HepG2 (cell line): ENCODE measurements at regions not wholly inside any gene's neighbourhood (a gene's known extent, or its start where the extent isn't known, plus 50 kb on each side); places are given as distances from the start of the nearest gene placed in this dataset.

Experiments
- ATAC-seq: fragments of 200-7000 bp; cut with Tn5 transposase; 3 replicates; pipeline ENCODE4 v1.9.1; 2020; ENCODE audit warnings: mild to moderate bottlenecking, moderate library complexity
- BruUV-seq: library from RNA; stranded (reverse); fragments of 400-500 nt; replicated peaks from 2 replicates; lab custom pipeline; 2021; lab: Mats Ljungman, UMichigan
- CTCF ChIA-PET: fragments of 300-600 bp; formaldehyde crosslinking; extraction: SDS; loops from one replicate; lab custom pipeline; 2021; ENCODE audit warnings: low total read pairs, inconsistent platforms, low intra/inter-chr PET ratio; lab: Yijun Ruan, JAX
- POLR2A ChIA-PET: fragments of 350-600 bp; sonication (Branson Sonifier 250); formaldehyde crosslinking; loops from one replicate; lab custom pipeline; 2020; ENCODE audit warnings: antibody characterized with exemption, inconsistent platforms; lab: Yijun Ruan, JAX
- DNase-seq: peaks from one replicate; pipeline ENCODE4 v3.0.0-alpha.2; 2015; ENCODE audit warnings: low spot score
- FAIRE-seq: peaks from 3 replicates; lab custom pipeline; 2011; peaks lifted over from hg19 to GRCh38; lab: Jason Lieb, UNC
- H2AFZ ChIP-seq: one replicate; pipeline ENCODE4 v1.6.1; 2011; ENCODE audit warnings: low read length, inconsistent platforms
- H3K27ac ChIP-seq: fragments of 300-600 bp; 3 replicates; pipeline ENCODE4 v1.8.0; 2011; ENCODE audit warnings: mixed run types, mild to moderate bottlenecking, mixed read lengths, low read length, inconsistent platforms; ENCODE audit not compliant: insufficient read depth; ENCODE audit errors: extremely low read length
- H3K27me3 ChIP-seq, 2 experiments: fragments of 200-600 bp in 1 of 2; 2 replicates in 1 of 2; 3 replicates in 1 of 2; pipeline versions ENCODE4 v1.6.0 to v1.8.0; 2011; ENCODE audit warnings: low read length in 2 of 2, mild to moderate bottlenecking in 2 of 2, moderate library complexity in 2 of 2, inconsistent platforms in 1 of 2; ENCODE audit not compliant: insufficient read depth in 2 of 2, control insufficient read depth in 1 of 2
- H3K36me3 ChIP-seq, 2 experiments: fragments of 200-600 bp in 1 of 2; replicated peaks in 1 of 2; 2 replicates in 1 of 2; 3 replicates in 1 of 2; pipeline versions ENCODE4 v1.5.1 to v1.8.0; 2011; ENCODE audit warnings: low read length in 2 of 2, inconsistent platforms in 1 of 2; ENCODE audit not compliant: insufficient read depth in 2 of 2, control insufficient read depth in 1 of 2
- H3K4me1 ChIP-seq: 2 replicates; pipeline ENCODE4 v1.5.1; 2012; ENCODE audit warnings: low read length, inconsistent platforms; ENCODE audit not compliant: insufficient read depth
- H3K4me2 ChIP-seq: 2 replicates; pipeline ENCODE4 v1.6.0; 2011; ENCODE audit warnings: low read depth, low read length, inconsistent platforms
- H3K4me3 ChIP-seq, 3 experiments: fragments of 200-600 bp in 1 of 3; sonication (generic), shearing (Covaris generic) in 1 of 3; replicated peaks in 1 of 3; 2 replicates each; pipeline ENCODE4 v1.5.1; 2011 to 2016; ENCODE audit warnings: low read length in 3 of 3, inconsistent platforms in 2 of 3, low read depth in 2 of 3, mild to moderate bottlenecking in 2 of 3, control low read depth in 1 of 3, mixed read lengths in 1 of 3; ENCODE audit not compliant: insufficient read depth in 1 of 3
- H3K79me2 ChIP-seq: one replicate; pipeline ENCODE4 v1.6.1; 2011; ENCODE audit warnings: low read length, inconsistent platforms; ENCODE audit not compliant: insufficient read depth
- H3K9ac ChIP-seq: 2 replicates; pipeline ENCODE4 v1.6.0; 2011; ENCODE audit warnings: mild to moderate bottlenecking, low read depth, low read length, inconsistent platforms; ENCODE audit not compliant: insufficient read depth
- H3K9me3 ChIP-seq: 2 replicates; pipeline ENCODE4 v1.5.1; 2012; ENCODE audit warnings: mild to moderate bottlenecking, low read length
- H4K20me1 ChIP-seq: 2 replicates; pipeline ENCODE4 v1.6.0; 2011; ENCODE audit warnings: inconsistent platforms, mild to moderate bottlenecking, low read length, moderate library complexity; ENCODE audit not compliant: insufficient read depth
- ATF7 ChIP-seq, 2 experiments: fragments of 450-650 bp in 1 of 2; sonication (generic) in 1 of 2; formaldehyde crosslinking in 1 of 2; IDR thresholded peaks; 2 replicates each; pipeline versions ENCODE4 v1.4.0 to v1.6.1; 2016 to 2020; ENCODE audit warnings: antibody characterized with exemption in 1 of 2, mild to moderate bottlenecking in 1 of 2, missing genetic modification reagents in 1 of 2
- HDAC2 ChIP-seq: sonication (generic); formaldehyde crosslinking; IDR thresholded peaks from 2 replicates; pipeline ENCODE4 v1.4.0; 2020; ENCODE audit warnings: missing genetic modification reagents
- HES4 ChIP-seq: sonication (generic); formaldehyde crosslinking; IDR thresholded peaks from 2 replicates; pipeline ENCODE4 v1.9.0; 2021; ENCODE audit warnings: mild to moderate bottlenecking, missing genetic modification reagents, borderline replicate concordance
- IRF1 ChIP-seq: sonication (generic); formaldehyde crosslinking; IDR thresholded peaks from 2 replicates; pipeline ENCODE4 v1.4.0; 2020; ENCODE audit warnings: low read depth, mild to moderate bottlenecking, missing genetic modification reagents
- IRF2 ChIP-seq: IDR thresholded peaks from 2 replicates; pipeline ENCODE4 v1.6.1; 2018; ENCODE audit warnings: missing genetic modification reagents, missing compliant biosample characterization
- MED13 ChIP-seq: sonication (generic); formaldehyde crosslinking; IDR thresholded peaks from 2 replicates; pipeline ENCODE4 v1.5.0; 2020; ENCODE audit warnings: missing genetic modification reagents
- MNT ChIP-seq: fragments of 450-650 bp; IDR thresholded peaks from 2 replicates; pipeline ENCODE4 v1.6.1; 2016
- NFKBIZ ChIP-seq: IDR thresholded peaks from 2 replicates; pipeline ENCODE4 v1.6.1; 2018; ENCODE audit warnings: missing genetic modification reagents, missing compliant biosample characterization
- POGK ChIP-seq: sonication (generic); formaldehyde crosslinking; conservative IDR thresholded peaks from 2 replicates; pipeline ENCODE4 v1.8.0; 2022; ENCODE audit warnings: mild to moderate bottlenecking, moderate library complexity, missing genetic modification reagents
- TFAP4 ChIP-seq: sonication (generic); IDR thresholded peaks from 2 replicates; pipeline ENCODE4 v1.6.1; 2016; ENCODE audit warnings: low read depth, borderline replicate concordance
- TFDP1 ChIP-seq: IDR thresholded peaks from 2 replicates; pipeline ENCODE4 v1.6.1; 2016; ENCODE audit warnings: missing compliant biosample characterization, missing genetic modification reagents, borderline replicate concordance
- TFDP2 ChIP-seq: sonication (generic); formaldehyde crosslinking; IDR thresholded peaks from 2 replicates; pipeline ENCODE4 v1.4.0; 2020; ENCODE audit warnings: missing genetic modification reagents
- ZC3H4 ChIP-seq: sonication (generic); formaldehyde crosslinking; IDR thresholded peaks from 2 replicates; pipeline ENCODE4 v1.4.0; 2020; ENCODE audit warnings: missing genetic modification reagents, borderline replicate concordance
- ZNF329 ChIP-seq: sonication (generic); formaldehyde crosslinking; IDR thresholded peaks from 2 replicates; pipeline ENCODE4 v1.9.0; 2021; ENCODE audit warnings: low read depth, mild to moderate bottlenecking, missing genetic modification reagents
- ZNF383 ChIP-seq: sonication (generic); formaldehyde crosslinking; IDR thresholded peaks from 2 replicates; pipeline ENCODE4 v1.4.0; 2020; ENCODE audit warnings: missing genetic modification reagents, mild to moderate bottlenecking, borderline replicate concordance
- ZNF558 ChIP-seq: sonication (generic); formaldehyde crosslinking; IDR thresholded peaks from 2 replicates; pipeline ENCODE4 v1.9.0; 2022; ENCODE audit warnings: mild to moderate bottlenecking, missing genetic modification reagents, borderline replicate concordance
- ZNF563 ChIP-seq: sonication (generic); formaldehyde crosslinking; IDR thresholded peaks from 2 replicates; pipeline ENCODE4 v1.8.0; 2022; ENCODE audit warnings: mild to moderate bottlenecking, moderate library complexity, missing genetic modification reagents
- ZNF644 ChIP-seq: IDR thresholded peaks from 2 replicates; pipeline ENCODE4 v1.6.1; 2016; ENCODE audit warnings: low read depth
- WGBS: methylation state at CpG from one replicate; pipeline ENCODE4 v1.1.6; 2017; ENCODE audit warnings: low lambda C conversion rate; 5-methylcytosine and 5-hydroxymethylcytosine counted together
- in situ Hi-C: cut with HindIII; loops from 2 replicates; pipeline ENCODE4 v1.10.0; 2017; ENCODE audit warnings: low pct_unique_long_range_greater_than_20kb; ENCODE audit not compliant: extremely low pct_ligation_motif_present
- intact Hi-C: fragments of 100-400 bp; cut with micrococcal nuclease; formaldehyde crosslinking; loops from one replicate; pipeline ENCODE4 v1.10.0; 2022; ENCODE audit not compliant: unreplicated experiment

- ChIA-PET CTCF (no interaction called here), POLR2A (no interaction called here)
- Histone ChIP-seq H2AFZ (no peak overlapping the region), H3K9me3 (no peaks in the 10 kb centered on the region), H3K4me2 (no peak overlapping the region), H3K36me3 (no peaks in the 10 kb centered on the region), H3K79me2 (no peaks in the 10 kb centered on the region), H3K27me3 (peaks cover 5 to 19% of the 10 kb centered on the region in 2 experiments; a peak in 2 of 5 replicates), H3K4me3 (no peak overlapping the region), H3K4me1 (no peaks in the 10 kb centered on the region), H4K20me1 (no peaks in the 10 kb centered on the region), H3K9ac (no peak overlapping the region), H3K27ac (no peak overlapping the region)
- no TSS peak for BruUV-seq
- in situ Hi-C loops, result no loop called here
- DNase-seq (no peak), ATAC-seq (no peak), FAIRE-seq (no peak)
- TF ChIP-seq ZNF383 (no peak), ATF7 (IDR thresholded peaks at IDR 0.05) (no peak), ATF7 (CRISPR knock-in tag; IDR thresholded peaks at IDR 0.05) (no peak), ZNF329 (CRISPR knock-in tag) (no peak), HES4 (CRISPR knock-in tag) (no peak), ZNF558 (CRISPR knock-in tag) (no peak), MNT (no peak), IRF2 (no peak), POGK (CRISPR knock-in tag) (no peak), ZNF563 (CRISPR knock-in tag) (no peak), ZNF644 (CRISPR knock-in tag) (no peak), TFDP2 (CRISPR knock-in tag) (no peak), TFDP1 (CRISPR knock-in tag) (no peak), HDAC2 (CRISPR knock-in tag) (no peak), NFKBIZ (CRISPR knock-in tag) (no peak), TFAP4 (no peak), ZC3H4 (CRISPR knock-in tag) (no peak), IRF1 (CRISPR knock-in tag) (no peak), MED13 (no peak)
- whole genome bisulfite sequencing, result 34% methylated on average over 1 of the region's 1 CpG
- intact Hi-C loops, result no loop called here
Observed at GRCh38 chr2:64289737-64290136, 145.5 kb upstream of the PELI1 start.
